ENCODE measurements at regions not wholly inside any gene's neighbourhood (a gene's known extent, or its start where the extent isn't known, plus 50 kb on each side); places are given as distances from the start of the nearest gene placed in this dataset.
"Not testable (repeated sequence)": the region's sequence is repeated elsewhere in the genome, so short reads cannot be mapped to it uniquely, and the experiment has no call there.

- DNase-seq, result no peak
These were observed 57.3 kb upstream of the PRSS12 start for GRCh38 chr4:118410138-118410537.

DNA sequence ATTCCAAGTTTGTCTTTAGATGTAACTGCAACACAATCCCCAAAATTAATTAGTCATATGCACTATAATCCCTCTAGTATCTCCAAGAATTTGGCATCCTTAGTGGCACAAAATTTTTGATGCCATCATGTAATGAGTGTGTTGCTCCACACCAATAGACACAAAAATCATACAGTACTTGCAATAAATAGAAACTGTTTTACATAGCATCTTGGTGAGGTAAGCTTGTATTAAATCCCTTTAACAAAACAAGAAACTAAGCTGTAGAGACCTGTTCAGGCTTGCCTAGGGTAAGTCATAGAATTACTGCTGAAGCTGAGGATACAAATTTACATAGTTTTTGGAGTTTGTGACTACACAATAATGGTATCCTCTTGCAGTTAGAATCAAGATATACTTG, 64.5 kb upstream of the PRSS12 start:
- DNase-seq, result peak; percentile 9

DNA sequence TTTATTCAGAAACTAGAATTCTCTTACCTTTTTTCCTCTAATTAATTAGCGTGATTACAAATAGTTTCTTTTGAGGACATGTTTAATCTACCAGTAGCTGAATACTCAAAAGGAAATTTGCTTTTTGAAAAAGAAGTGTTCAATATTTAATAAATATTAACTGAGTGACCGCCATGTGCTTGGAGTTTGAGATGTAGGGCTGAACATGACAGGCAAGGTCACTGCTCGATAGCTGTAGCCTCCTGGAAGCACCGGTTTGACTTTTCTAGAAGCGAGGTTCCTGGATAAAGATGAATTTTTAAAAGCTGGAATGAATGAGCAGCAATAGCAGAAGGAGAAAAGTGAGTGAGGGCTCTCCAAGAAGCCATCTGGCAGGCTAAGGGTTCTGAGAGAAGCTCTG, 65.0 kb upstream of the PRSS12 start:
- not testable (repeated sequence) for DNase-seq

DNA sequence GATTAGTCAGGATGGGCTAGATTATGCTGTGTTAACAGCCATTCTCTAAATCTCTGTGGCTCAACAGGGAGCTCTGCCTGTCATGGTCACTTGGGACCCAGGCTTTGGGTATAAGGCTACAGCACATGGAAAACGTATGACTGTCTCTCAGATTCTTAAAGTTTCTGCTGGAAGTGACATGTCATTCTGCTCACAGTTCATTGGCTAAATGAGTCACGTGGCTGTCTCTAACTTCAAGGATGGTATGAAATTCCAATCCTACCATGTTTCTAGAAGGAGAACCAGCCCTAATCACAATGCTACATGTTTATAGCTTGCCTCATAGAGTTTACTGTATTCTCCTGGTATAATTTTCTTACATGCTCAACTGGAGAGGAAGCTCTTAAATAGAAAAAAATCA, 65.6 kb upstream of the PRSS12 start:
- not testable (repeated sequence) for DNase-seq

- not testable (repeated sequence) for DNase-seq
These were observed 66.8 kb upstream of the PRSS12 start for GRCh38 chr4:118419626-118420025.

GRCh38 chr4:118424062-118424461, 71.3 kb upstream of the PRSS12 start:
- DNase-seq, result not testable (repeated sequence)

DNA sequence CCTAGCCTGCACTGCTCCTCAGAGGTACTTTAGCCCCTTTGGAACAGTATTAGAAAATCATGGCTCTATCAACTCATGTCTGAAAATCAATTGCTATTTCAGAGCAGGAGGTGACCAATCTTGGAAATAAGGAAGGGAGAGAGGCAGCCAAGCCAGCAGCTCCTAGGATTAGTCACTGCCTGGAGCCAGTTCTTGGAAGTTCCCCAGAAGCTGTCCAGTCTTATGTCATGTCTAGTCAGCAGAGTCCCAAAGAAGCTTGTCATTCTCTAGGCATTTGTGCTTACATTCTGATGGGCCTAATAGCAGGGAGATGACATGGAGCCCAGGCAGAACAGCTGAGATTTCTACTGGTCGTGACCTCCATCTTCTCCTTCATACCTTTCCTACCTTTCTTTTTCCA, 76.1 kb upstream of the PRSS12 start:
- DNase-seq, result not testable (repeated sequence)

- not testable (repeated sequence) for DNase-seq
These were observed 79.6 kb upstream of the PRSS12 start for GRCh38 chr4:118432359-118432758.

GRCh38 chr4:118433612-118434375, 81.0 kb upstream of the PRSS12 start:
- not testable (repeated sequence) for DNase-seq

GRCh38 chr4:118435415-118435814, 82.6 kb upstream of the PRSS12 start:
- DNase-seq, result not testable (repeated sequence)

GRCh38 chr4:118442115-118442837, 89.5 kb upstream of the PRSS12 start:
- DNase-seq, result not testable (repeated sequence)

- not testable (repeated sequence) for DNase-seq
These were observed 94.6 kb upstream of the PRSS12 start for GRCh38 chr4:118447397-118447796.

DNA sequence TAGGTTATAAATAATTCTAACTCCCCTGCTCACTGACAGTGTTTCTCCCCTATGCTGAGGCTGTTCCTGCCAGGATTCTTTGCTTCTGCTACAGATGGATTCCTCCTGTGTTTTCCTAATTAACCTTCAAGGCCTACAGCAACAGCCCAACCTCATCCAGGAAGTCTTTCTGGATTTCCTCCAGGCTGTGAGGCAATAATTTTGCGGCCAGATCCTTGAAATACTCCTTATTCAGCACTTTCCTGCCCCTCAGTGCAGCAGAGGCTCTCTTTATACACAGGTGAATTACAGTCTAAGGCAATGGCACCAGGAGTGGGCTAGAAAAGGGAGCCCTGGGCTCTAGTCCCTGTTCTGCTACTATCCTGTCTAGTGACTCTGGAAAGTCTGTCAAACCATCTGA, 102.1 kb upstream of the PRSS12 start:
- not testable (repeated sequence) for DNase-seq

DNA sequence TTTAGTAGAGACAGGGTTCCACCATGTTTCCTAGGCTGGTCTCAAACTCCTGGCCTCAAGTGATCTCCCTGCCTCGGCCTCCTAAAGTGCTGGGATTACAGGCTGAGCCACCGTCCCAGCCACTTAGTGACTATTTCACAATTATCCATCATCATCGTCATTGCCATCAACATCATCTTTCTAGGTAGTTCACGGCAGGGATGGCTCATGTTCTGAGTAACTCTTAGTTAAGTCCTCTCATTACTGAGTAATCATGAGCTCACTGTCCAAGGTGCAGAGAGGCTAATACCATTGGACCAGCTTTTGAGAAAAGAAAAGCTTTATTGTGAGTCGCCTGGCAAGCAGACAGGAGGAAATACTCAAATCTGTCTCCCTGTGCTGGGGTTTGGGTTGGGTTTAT, 108.6 kb upstream of the PRSS12 start:
- not testable (repeated sequence) for DNase-seq

- not testable (repeated sequence) for DNase-seq
These were observed 113.0 kb upstream of the PRSS12 start for GRCh38 chr4:118465831-118466230.

DNA sequence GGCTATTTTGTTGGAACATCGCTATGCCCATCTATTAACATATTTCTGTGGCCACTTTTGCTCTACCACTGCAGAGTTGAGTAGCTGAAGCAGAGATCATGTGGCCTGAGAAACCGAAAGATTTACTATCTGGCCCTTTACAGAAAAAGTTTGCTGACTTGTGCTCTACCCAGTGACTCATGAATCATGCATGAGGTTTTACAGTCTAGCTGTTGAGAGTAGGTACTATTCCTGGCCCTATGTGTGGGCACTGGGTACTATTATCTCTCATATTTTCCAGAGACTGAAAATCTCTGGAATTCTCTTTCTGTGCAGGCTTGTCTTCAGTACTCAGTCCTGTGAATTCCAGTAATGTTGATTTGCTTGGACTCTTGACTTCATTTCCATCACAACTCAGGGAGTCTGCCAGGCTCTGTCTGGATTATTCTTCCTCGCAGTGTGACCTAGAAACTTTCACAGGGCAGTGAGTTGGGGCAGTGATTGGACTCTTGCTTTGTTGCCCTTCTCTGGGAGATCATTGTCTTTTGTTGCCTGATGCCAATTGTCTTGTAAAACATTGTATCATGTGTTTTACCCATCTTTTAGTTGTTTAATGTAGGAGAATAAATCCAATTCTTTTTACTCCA, 121.3 kb upstream of the PRSS12 start:
- not testable (repeated sequence) for DNase-seq

DNA sequence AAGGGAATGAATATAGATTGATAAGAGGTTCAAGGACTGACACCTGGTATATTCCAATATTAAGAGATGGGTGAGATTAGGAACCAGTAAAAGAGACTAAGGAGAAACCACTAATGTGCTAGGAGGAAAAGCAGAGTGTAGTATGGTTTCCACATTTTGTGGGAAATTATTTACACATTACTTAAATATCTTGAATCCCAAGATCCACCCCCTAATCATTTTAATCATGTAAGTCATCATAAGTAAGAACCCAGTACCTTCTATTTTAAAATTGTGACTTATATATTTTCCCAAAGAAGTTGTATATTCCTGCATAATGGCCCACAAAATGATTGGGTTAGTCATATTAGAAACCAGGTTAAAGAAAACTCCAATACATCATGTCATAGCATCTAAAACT, 122.0 kb upstream of the PRSS12 start:
- not testable (repeated sequence) for DNase-seq

GRCh38 chr4:118475901-118476300, 123.1 kb upstream of the PRSS12 start:
- not testable (repeated sequence) for DNase-seq

DNA sequence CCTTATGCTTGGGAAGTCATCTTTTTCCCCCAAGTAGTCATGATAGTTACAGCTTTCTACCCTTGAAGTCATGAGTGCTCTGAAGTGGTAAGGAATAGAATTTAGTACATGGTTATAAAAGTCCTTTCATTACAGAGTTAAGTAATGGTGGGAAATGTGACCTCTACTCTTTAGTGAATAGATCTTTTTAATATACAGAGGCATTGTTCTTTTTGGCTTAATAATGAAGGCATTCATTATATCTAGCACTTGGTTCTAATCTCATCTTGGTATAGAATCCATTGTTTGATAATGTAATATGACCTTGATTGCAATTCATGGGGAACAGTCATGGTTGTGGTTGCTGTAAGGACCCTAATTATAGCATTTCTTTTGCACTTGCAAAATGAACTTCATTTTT, 125.0 kb upstream of the PRSS12 start:
- not testable (repeated sequence) for DNase-seq

GRCh38 chr4:118485801-118486314, 133.1 kb upstream of the PRSS12 start:
- DNase-seq, result not testable (repeated sequence)

GRCh38 chr4:118492963-118493362, 140.2 kb upstream of the PRSS12 start:
- not testable (repeated sequence) for DNase-seq

GRCh38 chr4:118494437-118494836, 141.6 kb upstream of the PRSS12 start:
- DNase-seq, result not testable (repeated sequence)

DNA sequence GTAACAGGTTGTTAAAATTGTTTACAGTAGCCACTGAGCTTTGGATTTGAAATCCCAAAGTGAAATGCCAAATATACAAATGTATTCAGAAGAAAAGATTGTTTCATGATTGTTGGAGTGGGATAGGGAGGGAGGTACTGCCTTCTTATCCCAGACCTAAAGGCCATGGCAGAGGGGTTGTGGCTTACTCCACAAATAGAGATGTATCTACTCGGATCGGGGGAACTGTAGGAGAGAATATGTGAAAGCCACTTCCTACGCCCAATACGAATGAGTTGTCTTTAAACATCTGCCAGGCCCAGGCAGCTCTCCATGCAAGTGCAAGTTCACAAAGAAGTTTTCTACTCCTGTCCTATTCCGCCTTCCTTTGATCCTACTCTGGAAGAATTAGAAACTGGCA, 150.2 kb upstream of the PRSS12 start:
- DNase-seq, result not testable (repeated sequence)
